Activated naive CD8-positive, alpha-beta T cell (primary cell): ENCODE measurements at regions not wholly inside any gene's neighbourhood (a gene's known extent, or its start where the extent isn't known, plus 50 kb on each side); places are given as distances from the start of the nearest gene placed in this dataset.
"Not testable (repeated sequence)": the region's sequence is repeated elsewhere in the genome, so short reads cannot be mapped to it uniquely, and the experiment has no call there.

ENCODE experiments used
- H3K27ac Mint-ChIP-seq: one replicate; pipeline ENCODE4 v1.8.0; 2021; ENCODE audit warnings: mixed read lengths
- H3K27me3 Mint-ChIP-seq: one replicate; pipeline ENCODE4 v1.8.0; 2021; ENCODE audit warnings: mixed read lengths
- H3K36me3 Mint-ChIP-seq: one replicate; pipeline ENCODE4 v1.8.0; 2021; ENCODE audit warnings: mixed read lengths
- H3K4me1 Mint-ChIP-seq: one replicate; pipeline ENCODE4 v1.8.0; 2021; ENCODE audit warnings: low read depth, mixed read lengths
- H3K4me3 Mint-ChIP-seq: one replicate; pipeline ENCODE4 v1.8.0; 2021; ENCODE audit warnings: mild to moderate bottlenecking, mixed read lengths
- H3K9me3 Mint-ChIP-seq: one replicate; pipeline ENCODE4 v1.8.0; 2021; ENCODE audit warnings: low read depth, mixed read lengths

DNA sequence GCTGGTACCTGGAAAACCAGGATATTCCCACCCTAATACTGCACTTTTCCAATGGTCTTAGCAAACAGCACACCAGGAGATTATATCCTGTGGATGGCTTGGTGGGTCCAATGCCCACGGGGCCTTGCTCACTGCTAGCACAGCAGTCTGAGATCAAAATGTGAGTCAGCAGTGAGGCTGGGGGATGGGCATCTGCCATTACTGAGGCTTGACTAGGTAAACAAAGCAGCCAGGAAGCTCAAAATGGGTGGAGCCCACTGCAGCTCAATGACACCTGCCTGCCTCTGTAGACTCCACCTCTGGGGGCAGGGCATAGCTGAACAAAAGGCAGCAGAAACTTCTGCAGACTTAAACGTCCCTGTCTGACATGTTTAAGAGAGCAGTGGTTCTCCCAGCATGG, 285.9 kb upstream of the TRPM3 start:
- not testable (repeated sequence) for H3K9me3 Mint-ChIP-seq, H3K4me1 Mint-ChIP-seq
- peaks cover 11% of the 10 kb centered on the region for H3K27me3 Mint-ChIP-seq

DNA sequence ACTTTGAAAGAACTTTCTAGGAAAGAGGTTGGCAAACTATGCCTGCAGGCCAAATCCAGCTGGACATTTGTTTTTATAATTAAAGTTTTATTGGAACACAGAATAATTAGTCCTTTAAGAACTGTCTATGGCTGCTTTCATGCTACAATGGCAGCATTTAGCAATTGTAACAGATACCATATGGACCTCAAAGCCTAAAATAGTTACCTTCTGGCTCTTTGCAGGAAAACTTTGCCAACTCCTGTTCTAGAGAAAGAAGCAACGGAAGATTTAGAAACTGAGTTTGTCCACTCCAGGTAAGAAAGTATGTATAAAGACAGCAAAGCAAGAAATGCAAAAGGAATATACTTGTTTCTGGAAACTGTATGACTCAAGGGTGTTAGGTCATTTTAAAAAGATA, 281.7 kb upstream of the TRPM3 start:
- Mint-ChIP-seq H3K27ac (no peak overlapping the region), H3K36me3 (no peaks in the 10 kb centered on the region), H3K9me3 (no peaks in the 10 kb centered on the region), H3K4me3 (no peak overlapping the region), H3K27me3 (peaks cover 6% of the 10 kb centered on the region), H3K4me1 (no peaks in the 10 kb centered on the region)

More for the DNA sequence above, 285.9 kb upstream of the TRPM3 start:
- not testable (repeated sequence) for H3K4me3 Mint-ChIP-seq, H3K36me3 Mint-ChIP-seq, H3K27ac Mint-ChIP-seq

DNA sequence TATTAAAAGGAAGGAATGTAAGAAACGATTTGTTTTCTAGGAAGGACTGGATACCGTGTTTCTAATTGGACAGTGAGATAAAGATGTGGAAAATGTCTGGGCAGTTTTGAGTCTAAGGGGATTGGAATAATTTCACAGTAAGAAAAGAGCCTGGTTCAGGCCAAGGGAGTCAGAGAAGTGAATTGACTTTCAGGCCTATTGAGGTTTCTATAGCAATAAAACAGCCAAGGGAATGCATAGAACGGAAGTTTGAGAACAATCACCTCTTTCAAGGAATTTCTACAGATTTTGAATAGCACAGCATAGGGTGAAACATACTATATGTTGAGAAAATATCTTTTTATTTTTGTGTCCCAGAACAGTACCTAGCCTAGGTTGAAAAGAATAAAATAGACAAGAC, 271.6 kb upstream of the TRPM3 start:
- no peaks in the 10 kb centered on the region for H3K9me3 Mint-ChIP-seq
- no peaks in the 10 kb centered on the region for H3K4me1 Mint-ChIP-seq
- no peak overlapping the region for H3K4me3 Mint-ChIP-seq
- H3K27ac Mint-ChIP-seq = no peak overlapping the region
- H3K36me3 Mint-ChIP-seq = no peaks in the 10 kb centered on the region
- peaks cover 4% of the 10 kb centered on the region for H3K27me3 Mint-ChIP-seq

DNA sequence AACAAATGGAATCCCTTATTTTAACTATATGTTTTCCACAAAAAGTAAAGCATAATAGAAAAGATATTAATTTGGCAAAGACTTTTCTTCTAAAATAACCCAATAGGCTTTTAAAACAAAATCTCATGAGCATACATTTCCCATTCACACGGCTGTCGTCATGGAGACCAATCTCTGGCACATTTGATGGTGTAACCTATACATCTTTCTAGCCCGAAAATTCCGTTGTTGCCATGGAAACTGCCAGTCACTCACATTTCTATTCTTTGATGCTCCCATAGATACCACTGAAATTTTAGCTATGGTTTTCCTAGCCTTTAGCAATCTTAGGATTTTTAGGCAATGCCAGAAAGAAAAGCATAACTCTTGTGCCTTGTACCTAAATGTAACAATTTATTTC, 262.9 kb upstream of the TRPM3 start:
- Mint-ChIP-seq H3K27ac (no peak overlapping the region), H3K4me3 (no peak overlapping the region), H3K36me3 (no peaks in the 10 kb centered on the region), H3K4me1 (no peaks in the 10 kb centered on the region), H3K27me3 (no peaks in the 10 kb centered on the region), H3K9me3 (no peaks in the 10 kb centered on the region)

DNA sequence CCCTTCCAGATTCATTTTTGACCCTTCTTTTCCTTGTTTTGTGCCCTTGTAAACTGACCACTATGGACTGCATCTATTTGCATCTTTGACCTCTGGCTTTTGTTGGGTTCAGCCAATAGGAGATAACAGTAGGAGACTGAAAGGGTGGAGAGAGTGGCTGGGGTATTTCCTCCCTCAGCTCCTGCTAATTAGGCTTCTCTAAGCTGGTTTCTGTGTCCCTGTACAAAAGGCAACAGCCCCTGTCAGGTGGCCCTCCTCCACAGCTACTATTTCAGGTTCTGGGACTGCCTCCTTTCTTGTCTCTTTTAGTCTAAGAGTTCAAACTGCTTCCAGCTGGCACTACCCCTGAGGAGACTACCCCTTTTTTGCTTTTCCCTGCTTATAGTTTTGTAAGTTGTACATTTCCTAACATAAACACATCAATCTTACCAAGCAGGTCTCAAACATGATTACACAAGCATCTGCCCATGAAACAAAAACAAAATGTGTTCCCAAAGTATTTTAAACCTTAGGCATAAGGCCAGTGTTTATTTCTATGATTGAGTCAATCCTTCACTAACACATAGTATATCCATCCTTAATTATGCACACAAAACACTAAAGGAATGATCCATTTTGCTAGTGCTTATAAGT, 262.0 kb upstream of the TRPM3 start:
- Mint-ChIP-seq H3K27me3 (no peaks in the 10 kb centered on the region), H3K9me3 (no peaks in the 10 kb centered on the region), H3K36me3 (no peaks in the 10 kb centered on the region), H3K4me3 (no peak overlapping the region), H3K4me1 (no peaks in the 10 kb centered on the region), H3K27ac (no peak overlapping the region)

DNA sequence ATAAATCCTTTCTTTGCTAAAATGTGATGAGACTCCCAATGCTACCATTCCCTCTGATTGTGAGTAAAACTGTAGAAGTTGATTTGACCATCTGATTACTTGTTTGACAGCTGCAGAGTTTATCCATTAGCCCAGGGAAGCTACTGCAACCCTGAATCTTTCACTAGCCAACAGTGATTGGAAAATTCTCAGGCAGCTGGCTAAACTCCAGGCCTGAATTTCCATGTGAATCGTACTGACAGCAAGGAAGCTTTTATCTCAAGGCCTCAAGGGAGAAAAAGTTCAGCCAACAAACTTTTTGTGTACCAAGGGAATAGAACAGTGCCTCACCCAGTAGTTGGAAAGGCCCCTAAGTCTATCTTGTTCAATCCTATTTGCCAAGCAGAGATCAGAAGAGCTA, 246.7 kb upstream of the TRPM3 start:
- Mint-ChIP-seq H3K4me1 (no peaks in the 10 kb centered on the region), H3K36me3 (peaks cover 3% of the 10 kb centered on the region), H3K9me3 (peaks cover 5% of the 10 kb centered on the region), H3K4me3 (no peak overlapping the region), H3K27ac (no peak overlapping the region), H3K27me3 (peaks cover 8% of the 10 kb centered on the region)

DNA sequence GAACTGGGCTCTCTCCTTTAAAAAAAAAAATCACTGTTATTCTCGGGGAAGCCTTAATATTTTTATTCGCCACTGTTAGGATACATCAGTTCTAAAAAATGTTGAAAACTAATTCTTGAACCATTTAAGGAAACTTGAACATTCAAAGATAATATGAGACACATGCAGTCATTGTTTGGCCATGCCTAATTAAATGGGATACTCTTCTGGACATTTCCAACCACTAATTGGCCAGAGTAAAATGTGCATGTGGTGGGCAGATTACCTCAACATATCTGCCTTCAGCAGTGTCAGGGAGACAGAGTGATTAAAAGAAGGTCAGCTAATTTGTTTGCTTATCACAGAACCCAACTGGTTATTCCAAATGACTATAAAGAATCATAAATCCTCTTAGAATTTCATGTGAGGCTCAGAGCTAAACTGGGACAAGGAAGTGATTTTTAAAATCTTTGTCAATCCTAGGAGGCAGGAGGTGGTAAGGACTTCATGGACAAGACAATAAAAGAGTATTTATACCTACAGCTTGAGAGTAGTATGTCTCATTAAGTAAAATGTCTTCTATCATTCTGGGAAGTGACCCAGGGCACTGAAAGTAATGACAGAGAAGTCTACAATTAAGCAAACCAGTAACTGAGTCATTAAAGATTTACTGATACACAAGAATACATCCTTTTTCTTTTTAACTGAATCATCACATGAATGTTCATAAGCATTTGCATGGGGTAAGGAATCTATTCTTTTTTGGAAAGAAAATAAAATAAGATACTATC, 242.9 kb upstream of the TRPM3 start:
- Mint-ChIP-seq H3K9me3 (no peaks in the 10 kb centered on the region), H3K4me3 (no peak overlapping the region), H3K27ac (no peak overlapping the region), H3K36me3 (no peaks in the 10 kb centered on the region), H3K4me1 (no peaks in the 10 kb centered on the region), H3K27me3 (peaks cover 4% of the 10 kb centered on the region)

DNA sequence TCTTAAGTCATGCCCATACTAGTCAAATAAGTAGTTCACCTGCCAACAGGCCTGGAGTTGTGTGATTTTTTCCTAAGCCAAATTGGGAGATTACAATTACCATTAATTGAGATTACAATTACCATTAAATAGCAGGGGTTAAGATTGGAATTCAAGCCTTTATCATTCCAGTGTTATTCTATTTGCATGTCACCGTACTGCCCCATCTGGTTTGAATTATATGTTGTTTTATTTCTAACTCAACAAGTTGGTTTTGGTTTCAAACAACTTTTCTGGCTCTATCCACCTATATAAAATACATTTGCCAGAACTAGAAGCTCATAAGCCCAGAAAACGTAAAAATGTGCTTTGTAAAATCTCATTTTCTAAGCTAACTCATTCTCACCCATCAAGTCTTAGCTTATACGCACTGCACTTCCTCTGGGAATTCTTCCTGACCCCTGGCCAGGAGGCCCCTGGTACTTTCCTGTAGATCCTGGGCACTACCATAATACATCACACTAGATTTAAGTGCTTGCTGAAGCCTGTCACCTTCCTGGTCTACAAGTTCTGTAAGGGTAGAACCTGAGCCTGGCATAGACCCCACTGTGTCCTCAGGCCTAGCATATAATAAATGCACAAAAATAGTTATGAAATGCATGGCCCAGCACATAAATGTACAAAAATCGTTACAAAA, 242.0 kb upstream of the TRPM3 start:
- H3K36me3 Mint-ChIP-seq = no peaks in the 10 kb centered on the region
- no peak overlapping the region for H3K4me3 Mint-ChIP-seq
- peaks cover 3% of the 10 kb centered on the region for H3K27me3 Mint-ChIP-seq
- no peak overlapping the region for H3K27ac Mint-ChIP-seq
- H3K9me3 Mint-ChIP-seq = no peaks in the 10 kb centered on the region
- H3K4me1 Mint-ChIP-seq = no peaks in the 10 kb centered on the region

DNA sequence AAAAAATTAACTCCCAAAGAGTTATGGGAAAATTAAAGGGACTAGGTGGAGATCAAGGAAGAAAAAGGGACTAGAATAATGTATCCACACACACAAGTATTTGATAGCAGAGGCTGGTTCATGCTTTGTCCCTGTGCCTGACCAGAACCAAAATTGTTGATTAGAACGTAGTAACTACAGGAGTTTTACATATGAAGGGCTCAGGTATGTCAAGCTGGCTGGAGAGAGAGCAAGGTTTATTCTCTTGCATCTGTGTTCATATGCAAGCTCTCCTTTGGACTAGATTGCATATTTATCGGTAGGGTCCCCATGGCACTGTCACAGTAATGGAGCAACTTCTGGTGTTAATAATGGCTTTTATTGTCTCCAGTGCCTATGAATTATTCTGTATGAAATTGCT, 239.9 kb upstream of the TRPM3 start:
- H3K4me3 Mint-ChIP-seq = no peak overlapping the region

DNA sequence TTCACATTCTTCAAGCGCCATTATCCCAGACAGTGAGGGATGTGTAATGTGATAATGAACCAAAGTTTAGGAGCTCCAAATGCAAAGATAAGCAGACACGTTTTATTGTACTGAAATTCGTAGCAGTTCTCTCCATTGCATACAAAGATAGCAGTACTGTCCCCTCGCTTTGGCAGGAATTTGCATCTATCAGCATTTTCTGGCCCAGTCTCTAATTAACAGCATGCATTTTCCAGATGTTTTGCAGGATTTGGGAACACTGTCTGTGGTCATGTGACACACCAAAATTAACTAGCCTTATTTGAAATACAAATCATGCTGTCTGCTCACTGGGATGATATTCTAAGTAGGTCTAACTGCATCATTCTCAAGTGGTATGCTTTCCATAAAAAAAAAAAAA, 235.9 kb upstream of the TRPM3 start:
- no peak overlapping the region for H3K27ac Mint-ChIP-seq
- H3K36me3 Mint-ChIP-seq = no peaks in the 10 kb centered on the region
- no peak overlapping the region for H3K4me3 Mint-ChIP-seq
- H3K9me3 Mint-ChIP-seq = no peaks in the 10 kb centered on the region
- peaks cover 3% of the 10 kb centered on the region for H3K27me3 Mint-ChIP-seq
- H3K4me1 Mint-ChIP-seq = no peaks in the 10 kb centered on the region

More for the DNA sequence above, 239.9 kb upstream of the TRPM3 start:
- no peaks in the 10 kb centered on the region for H3K9me3 Mint-ChIP-seq
- H3K27me3 Mint-ChIP-seq = peaks cover 3% of the 10 kb centered on the region
- no peaks in the 10 kb centered on the region for H3K4me1 Mint-ChIP-seq
- no peaks in the 10 kb centered on the region for H3K36me3 Mint-ChIP-seq
- H3K27ac Mint-ChIP-seq = no peak overlapping the region

DNA sequence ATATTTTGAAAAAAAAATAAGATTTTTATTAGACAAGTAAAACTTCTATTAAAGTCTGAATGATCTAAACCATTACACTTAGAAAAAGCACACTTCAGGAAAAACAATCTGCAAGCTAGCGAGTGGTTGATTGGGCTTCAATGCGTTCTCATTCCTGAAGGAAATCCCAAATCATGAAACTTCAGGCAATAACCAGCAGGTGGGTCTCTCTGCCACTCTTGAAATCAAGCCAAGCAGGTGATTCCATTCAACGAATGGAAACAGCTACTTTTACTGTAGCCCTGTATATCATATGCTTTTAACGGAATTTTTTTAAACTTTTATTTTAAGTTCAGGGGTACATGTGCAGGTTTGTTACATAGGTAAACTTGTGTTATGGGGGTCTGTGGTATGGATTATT, 234.5 kb upstream of the TRPM3 start:
- Mint-ChIP-seq H3K9me3 (no peaks in the 10 kb centered on the region), H3K27me3 (peaks cover 3% of the 10 kb centered on the region), H3K27ac (no peak overlapping the region), H3K4me1 (no peaks in the 10 kb centered on the region), H3K4me3 (no peak overlapping the region), H3K36me3 (no peaks in the 10 kb centered on the region)

DNA sequence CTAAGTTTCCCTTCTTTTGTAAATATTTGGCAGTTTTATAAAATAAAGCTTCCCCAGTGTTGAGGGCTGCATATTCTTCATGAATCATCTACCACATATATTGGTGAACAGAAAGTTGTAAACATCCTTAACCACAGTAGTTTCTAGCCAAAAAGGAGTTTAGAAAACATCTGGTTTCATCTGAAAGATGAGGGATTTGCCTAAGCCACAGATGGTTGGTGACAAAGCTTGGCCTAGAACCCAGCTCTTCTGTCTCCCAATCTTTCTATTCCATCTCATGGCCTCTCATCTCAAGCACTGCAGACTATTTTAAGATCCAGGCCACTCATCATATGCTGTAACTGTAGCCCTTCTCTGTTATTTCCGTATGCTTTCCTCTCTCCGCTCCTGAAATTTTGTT, 232.3 kb upstream of the TRPM3 start:
- H3K4me1 Mint-ChIP-seq = no peaks in the 10 kb centered on the region
- no peaks in the 10 kb centered on the region for H3K9me3 Mint-ChIP-seq
- H3K4me3 Mint-ChIP-seq = no peak overlapping the region
- no peak overlapping the region for H3K27ac Mint-ChIP-seq
- peaks cover 3% of the 10 kb centered on the region for H3K27me3 Mint-ChIP-seq
- H3K36me3 Mint-ChIP-seq = no peaks in the 10 kb centered on the region

DNA sequence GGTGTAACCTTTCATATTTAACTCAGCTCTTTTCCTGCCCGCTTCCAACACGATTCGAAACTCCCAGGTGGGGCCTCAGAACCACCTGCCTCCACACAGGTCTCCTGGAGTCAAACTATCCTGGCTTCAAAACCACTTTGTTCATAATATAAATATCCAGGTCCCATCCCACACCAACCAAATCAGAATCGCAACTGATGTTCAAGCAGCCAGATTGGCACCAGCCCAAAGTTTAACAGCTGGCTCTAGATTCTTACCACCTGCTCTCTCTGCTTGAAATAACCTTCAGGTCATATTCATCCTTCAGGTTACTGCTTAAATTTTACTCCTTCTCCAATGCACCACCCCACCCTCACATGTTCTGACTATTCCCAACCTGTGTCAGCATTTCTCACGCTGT, 231.4 kb upstream of the TRPM3 start:
- H3K9me3 Mint-ChIP-seq = no peaks in the 10 kb centered on the region
- H3K4me1 Mint-ChIP-seq = no peaks in the 10 kb centered on the region
- no peak overlapping the region for H3K27ac Mint-ChIP-seq
- no peaks in the 10 kb centered on the region for H3K36me3 Mint-ChIP-seq
- peaks cover 3% of the 10 kb centered on the region for H3K27me3 Mint-ChIP-seq
- H3K4me3 Mint-ChIP-seq = no peak overlapping the region

DNA sequence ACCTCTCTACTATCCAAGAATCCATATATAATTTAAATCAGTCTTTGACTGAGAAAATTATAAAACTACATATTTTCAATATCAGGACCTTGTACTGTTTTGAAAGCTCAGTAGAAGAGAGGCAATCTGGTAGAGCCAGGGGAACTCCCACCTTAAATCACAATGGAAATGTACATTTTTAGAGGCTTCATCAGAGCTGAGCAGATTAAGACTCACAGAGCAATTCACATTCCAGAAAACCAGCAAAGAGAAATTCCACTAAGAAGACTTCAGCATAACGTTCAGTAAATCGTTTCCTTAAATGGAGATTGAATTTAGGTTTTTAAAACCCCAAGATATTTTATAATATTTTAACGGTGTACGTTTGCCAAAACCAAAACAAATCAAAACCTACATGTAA, 227.8 kb upstream of the TRPM3 start:
- Mint-ChIP-seq H3K36me3 (no peaks in the 10 kb centered on the region), H3K4me1 (no peaks in the 10 kb centered on the region), H3K27me3 (peaks cover 3% of the 10 kb centered on the region), H3K4me3 (no peak overlapping the region), H3K9me3 (no peaks in the 10 kb centered on the region), H3K27ac (no peak overlapping the region)

DNA sequence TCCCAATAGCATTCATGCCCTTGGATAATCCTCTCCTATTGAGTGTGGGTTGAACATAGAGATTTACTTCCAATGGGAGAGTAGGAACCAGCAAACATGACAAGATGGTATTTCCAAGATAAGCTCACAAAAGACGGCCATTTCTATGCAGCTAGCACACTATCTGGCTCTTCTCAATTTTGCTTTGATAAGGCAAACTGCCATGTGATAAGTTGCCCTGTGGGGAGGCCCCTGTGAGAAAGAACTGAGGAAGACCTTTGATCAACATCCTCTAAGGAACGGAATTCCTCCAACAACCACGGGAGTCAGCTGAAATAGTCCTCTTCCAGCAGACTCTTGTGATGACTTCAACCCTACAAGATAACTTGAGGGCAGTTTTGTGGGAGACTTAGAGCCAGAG, 211.9 kb upstream of the TRPM3 start:
- H3K9me3 Mint-ChIP-seq = no peaks in the 10 kb centered on the region
- H3K27ac Mint-ChIP-seq = no peak overlapping the region
- no peaks in the 10 kb centered on the region for H3K36me3 Mint-ChIP-seq
- H3K4me1 Mint-ChIP-seq = no peaks in the 10 kb centered on the region
- H3K27me3 Mint-ChIP-seq = peaks cover 6% of the 10 kb centered on the region
- no peak overlapping the region for H3K4me3 Mint-ChIP-seq
